DLD1 (cell line): ENCODE measurements at regions not wholly inside any gene's neighbourhood (a gene's known extent, or its start where the extent isn't known, plus 50 kb on each side); places are given as distances from the start of the nearest gene placed in this dataset.

Source experiments
- in situ Hi-C: cut with HindIII; loops from 2 replicates; pipeline ENCODE4 v1.10.0; 2017; ENCODE audit warnings: low sequenced_read_pairs

DNA sequence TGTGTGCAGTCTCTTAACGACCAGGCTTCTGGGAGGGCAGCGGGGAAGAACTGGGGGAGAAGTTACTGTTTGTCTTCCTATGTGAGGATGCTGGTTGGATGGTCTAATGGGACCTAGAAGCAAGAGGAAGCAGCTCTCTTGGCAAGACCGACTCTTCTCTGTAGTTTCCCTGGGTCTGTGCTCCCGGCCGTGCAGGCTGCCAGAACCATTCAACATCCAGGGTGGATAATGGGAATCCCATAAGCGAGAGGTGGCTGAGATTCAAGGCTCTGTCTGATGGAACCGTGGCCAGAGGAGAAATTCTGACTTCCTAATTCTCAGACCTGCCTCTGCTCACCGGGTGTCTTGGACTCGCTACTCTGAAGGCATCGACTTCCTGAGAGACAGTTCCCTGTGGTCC is 561.0 kb upstream of the TBX3 start:
- in situ Hi-C loops = no loop called here

DNA sequence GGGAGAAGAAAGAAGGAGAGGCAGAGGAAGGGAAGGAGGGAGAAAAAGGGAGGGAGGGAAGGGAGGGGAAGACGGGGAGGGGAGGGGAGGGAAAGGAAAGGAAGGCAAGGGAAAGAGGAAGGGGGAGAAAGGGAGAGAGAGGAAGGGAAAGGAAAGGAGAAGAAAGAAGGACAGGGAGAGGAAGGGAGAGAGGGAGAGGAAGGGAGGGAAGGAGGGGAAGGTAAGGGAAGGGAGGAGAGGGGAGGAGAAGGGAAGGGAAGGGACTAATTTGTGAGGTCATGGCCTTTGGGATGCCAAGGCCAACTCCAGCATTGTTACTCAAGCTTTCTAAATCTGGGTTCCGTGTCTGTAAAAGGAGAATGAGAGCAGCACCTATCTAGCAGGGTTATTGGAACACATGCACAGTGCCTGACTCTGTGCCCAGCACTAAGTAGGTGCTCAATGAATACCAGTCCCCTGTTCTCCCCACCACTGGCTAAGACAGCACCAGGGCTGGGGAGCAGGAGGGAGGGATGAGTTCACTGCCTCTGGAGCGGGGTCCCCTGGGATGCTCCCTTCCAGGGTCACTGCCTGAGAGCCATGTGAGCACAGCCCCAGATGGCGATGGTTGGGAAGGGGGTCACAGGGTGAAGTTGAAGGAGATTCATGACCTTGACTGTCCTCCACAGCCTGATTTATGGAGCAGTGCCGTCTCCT is 560.1 kb upstream of the TBX3 start:
- in situ Hi-C loops = no loop called here

DNA sequence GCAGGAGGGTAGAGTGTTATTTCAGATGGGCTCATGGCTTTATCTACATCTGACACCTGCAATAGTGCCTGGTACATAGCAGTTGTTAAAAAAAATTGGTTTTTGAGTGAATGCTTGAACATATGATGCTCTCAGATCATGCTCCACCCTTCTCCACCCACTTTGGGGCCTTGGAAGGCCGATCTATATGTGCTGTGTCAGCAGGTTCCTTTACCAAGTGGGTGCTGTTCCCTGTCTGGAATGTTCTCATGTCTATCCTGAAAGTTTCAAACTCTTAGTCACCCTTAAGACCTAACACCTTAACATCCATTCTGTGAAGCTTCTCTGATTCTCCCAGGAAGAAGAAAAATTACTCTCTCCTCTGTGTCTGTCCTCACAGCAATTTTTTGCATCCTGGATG is 556.3 kb upstream of the TBX3 start:
- in situ Hi-C loops = no loop called here

DNA sequence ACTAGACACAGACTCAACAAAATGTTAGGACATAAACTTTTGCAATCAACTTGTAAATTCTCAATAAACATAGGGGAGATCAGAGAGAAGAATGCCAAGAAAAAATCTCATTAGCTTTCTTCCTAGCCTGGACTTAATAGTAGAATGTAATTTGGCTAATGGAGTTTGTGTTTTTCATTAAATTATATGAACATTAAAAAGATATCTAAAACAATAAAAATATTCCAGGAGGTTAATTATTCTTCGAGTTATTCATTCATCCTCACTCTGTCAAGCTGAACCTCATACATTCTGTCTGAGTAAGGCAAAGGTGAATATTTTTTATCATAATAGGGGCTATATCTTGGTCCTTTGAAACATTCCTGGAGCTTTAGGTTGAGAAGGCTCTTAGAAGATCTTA is 551.9 kb upstream of the TBX3 start:
- in situ Hi-C loops = no loop called here

DNA sequence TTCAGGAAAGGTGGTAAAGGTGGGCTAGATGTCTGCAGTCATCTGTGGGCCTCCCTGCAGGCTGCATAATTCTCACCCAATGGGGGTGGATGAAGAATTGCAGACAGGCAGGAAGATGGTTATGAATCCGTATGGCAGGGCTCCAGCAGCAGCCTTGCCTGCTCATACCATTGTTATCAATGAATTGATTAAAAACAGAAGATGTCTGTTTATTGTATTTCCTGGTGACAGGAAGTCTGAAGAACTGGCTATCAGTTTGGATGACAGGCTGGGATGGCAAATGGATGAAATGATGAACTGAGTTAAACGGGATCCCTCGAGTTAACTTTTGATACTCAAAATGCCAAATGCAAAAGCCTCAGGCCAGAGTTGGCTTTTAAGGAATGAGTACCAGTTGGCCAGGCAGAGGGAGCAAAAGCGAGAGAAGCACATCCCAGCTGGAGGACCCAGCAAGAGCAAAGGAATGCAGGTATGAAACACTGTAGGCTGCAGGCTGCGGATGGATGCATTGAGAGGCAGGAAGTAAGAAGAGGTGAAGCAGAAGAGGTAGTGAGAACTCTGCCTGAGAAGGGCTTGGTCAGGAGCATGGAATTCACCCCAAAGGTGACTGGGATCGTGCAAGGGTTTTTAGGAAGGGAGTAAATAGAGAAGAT is 550.0 kb upstream of the TBX3 start:
- in situ Hi-C loops = no loop called here

DNA sequence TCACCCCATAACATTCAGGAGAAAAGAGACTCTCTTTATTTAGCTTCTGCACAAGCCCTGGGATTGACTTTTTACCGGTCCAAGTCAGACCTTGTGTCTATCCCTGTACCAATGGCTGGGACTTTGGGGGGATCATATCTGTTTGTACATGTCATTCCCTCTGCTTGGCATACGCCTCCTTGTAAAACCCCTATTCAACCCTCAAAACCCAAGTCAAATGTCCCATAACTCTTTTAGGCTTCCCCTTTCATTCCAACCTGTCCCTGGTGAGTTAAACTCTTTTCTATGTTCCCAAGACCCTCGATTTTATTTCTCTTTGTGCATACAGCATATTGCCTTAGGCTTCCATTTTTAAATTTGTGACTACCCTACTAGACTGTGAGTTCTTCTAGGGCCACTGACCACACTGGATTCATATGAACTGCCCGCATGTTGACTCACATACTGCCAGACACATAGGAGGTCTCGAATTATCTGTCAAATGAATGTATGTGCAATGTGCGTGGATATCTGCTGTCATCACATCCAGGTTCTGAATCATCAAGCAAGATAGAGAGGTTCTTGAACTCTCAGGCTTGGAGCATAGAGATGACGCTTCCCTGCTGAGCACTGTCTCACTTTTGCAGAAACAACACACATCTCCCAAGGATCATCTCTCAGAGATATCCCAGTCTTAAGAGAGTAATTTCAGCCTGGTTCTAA is 548.6 kb upstream of the TBX3 start:
- in situ Hi-C loops = no loop called here

DNA sequence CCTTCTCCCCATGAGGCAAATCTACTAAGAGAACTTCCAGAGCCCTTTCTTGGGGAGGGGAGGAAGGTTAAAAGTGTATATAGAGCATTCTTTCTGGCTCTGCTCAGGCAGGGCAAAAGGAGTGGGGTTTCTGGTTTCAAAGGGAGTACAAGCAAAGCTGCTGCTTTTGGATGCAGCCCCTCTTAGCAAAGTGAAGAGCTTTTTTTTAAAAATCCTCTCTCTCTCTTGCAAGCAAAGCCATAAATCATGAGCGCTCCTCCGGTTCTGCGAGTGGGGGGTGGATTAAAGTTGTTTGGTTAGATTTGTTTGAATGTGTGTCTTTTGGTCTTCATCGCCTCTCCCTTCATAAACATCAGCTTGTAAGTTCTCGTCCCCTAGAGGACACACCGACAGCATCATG is 546.6 kb upstream of the TBX3 start:
- in situ Hi-C loops = no loop called here

DNA sequence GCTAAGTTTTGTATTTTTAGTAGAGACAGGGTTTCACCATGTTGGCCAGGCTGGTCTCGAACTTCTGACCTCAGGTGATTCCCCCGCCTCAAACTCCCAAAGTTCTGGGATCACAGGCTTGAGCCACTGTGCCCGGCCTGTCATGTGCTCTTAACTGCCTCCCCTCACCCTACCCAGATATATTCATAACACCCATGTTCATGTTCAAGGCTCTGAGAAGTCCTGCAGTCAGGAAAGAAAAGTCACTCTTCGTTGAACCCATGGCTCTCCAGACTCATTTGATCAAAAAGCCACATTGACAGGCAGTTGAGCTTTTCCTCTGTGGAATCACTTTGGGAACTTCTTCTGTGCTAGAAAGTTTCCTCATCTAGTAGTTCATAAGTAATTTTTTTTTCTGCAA is 545.5 kb upstream of the TBX3 start:
- in situ Hi-C loops = no loop called here

DNA sequence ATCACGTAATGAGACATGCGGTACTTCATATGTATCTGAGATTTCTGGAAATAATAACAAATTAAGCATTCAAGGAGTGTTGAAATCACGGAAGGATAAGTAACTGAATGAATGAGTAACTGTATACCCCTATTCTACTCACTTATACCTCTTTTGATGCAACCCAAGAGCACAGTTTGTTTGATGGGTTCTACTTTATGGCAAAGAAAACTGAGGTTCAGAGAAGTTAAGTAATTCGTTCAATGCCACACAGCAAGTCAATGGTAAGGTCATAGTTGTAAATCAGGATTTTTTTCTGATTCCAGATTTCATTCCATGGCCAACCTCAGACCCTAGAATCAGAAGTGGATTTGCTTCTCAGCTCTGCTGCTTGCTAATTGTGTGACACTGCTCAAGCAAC is 544.5 kb upstream of the TBX3 start:
- in situ Hi-C loops = no loop called here

DNA sequence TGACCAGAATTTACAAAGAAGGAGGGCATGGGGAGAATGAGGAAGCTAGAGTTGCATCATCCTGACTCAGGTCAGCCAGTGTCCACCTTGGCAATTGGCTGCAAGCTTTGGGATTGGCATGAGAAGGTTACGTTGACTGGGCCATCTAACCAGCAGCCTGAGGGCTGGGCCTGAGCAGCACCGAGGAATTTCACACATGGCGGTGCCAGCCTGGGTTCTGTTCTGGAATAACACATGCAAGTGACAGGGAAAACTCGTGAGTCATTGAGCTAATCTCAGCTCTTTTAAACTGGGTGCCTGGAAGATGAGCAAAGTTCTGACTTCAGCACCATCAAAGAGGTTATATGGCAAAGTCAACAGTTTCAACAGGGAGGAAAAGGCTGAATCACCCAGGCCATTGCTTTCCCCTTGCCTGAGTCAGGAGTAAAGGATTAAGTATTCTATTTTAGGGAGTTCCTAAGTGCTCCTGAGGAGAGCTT is 543.2 kb upstream of the TBX3 start:
- in situ Hi-C loops = no loop called here

DNA sequence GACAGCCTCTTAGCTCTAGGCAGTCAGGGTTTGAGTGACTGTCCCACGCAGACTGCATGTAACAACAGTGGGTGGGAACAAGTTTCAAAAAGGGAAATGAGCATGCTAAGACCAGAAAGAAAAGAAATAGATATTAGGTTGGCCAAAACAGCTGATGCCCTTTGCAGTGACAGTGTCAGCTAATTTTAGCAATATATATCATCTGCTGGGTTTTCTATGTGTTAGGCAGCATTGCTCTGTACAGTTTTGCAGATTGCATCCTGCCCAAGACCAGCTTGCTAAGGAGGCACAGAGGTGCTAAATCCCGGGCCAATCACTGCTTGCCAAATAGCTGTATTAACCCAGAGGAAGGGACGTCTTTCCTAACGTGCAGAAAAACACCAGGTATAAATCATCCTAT is 541.9 kb upstream of the TBX3 start:
- in situ Hi-C loops = no loop called here

DNA sequence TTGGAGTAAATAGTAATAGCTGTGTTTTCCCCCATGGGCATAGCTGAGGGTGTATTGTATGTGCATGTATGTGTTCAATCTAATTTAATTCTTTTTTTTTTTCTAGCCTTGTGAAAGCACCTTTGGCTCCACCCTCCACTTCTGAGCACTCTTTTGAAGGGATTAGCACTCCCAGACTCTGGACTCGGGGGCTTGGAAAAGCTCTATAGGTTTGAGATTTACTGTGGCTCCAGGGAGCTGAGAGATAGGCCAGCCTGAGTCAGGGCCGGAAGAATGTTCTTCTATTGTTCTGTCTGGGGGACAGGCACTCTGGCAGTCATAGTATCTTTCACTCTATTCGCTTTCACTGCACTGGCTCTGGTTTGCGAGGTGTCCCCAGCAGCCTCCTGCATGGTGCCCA is 540.0 kb upstream of the TBX3 start:
- in situ Hi-C loops = no loop called here

DNA sequence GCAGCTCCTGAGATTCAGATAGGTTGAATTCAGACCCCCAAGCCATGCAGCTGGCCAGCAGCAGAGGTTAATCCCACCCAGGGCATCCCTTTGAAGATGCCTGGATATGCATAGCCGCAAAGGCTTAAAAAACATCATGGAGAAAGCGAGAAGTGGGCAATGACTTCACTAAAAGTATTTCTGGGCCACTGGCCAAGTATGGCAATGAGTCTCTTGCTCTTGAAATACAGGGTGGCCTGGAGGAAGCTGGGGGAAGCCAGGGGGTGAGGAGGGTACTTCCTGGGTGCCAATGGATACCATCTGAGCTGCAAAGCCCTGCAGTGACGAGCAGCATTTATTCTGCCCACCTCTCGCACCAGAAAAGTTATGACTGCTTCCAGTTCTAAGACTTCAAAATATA is 539.3 kb upstream of the TBX3 start:
- in situ Hi-C loops = no loop called here

DNA sequence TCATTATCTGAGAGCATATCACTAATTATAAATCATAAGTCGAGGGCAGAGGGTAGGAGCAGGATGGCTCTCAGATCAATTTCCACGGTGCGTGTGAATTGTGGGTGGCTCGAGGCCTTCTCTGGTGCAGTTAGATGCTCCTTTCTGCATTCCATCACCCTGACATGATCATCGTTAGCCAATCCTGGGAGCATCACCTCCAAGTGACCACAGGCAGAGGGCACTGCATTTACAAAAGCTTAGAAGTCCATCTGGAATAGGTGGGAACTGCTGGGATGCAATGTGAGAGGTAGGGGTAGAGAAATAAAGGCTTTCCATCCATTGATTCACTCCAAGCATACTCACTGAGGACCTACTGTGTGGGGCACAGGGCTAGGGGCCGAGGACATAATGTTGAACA is 538.2 kb upstream of the TBX3 start:
- in situ Hi-C loops = no loop called here

DNA sequence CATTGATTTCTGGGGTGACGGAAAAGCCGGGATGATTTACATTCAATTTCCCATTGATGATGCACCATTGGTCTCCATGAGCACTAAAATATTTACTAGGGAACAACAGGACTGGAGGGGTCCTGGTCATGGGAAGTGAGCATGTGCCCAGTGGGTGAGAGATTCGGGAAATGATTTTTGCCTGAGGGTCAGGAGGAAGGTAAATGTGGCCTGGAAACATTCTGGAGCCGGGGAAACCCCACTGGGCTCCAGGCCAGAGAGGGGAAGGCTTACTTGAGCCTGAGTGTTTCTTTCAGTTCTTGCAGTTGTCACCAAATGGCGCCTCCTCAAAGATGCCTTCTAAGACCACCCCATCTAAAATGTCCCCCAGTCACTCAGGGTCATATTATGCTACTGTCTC is 532.3 kb upstream of the TBX3 start:
- in situ Hi-C loops = no loop called here

DNA sequence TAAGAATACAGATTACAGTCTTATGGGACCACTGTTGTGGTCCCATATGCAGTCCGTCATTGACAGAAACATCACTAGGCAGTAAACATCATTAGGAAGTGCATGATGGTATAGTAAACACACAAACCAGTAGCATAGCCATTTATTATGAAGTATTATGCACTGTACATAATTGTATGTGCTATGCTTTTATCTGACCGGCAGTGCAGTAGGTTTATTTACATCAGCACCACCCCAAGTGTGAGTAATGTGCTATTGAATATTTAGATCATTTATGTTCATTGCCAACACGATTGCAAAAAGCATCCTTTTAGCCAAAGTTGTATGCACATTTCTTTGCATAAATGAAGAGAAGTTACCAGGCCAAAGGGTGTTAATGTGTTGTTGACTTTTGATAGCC is 531.6 kb upstream of the TBX3 start:
- in situ Hi-C loops = no loop called here

DNA sequence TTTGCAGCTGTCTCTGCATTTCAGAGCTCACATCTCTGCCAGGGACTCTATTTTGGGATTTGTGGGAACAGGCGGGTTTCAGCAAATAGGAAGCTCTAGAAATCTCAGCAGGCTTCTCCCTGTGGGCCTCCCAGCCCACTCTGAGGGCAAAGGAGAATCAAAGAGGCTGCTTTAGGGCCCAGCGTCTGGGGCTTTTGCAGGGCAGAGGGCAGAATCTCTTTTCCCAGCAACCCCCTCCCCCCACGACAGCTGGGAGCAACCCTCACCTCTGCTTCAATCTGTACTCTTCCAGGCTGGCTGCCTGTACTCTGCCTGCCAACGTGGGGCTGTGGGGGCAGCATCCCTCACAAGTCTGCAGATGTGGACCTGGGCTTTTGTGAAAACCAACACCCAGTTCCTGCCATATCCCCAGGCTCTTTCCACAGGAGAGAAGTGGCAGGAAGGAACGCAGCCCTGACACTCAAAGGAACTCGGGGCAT is 529.6 kb upstream of the TBX3 start:
- in situ Hi-C loops = no loop called here

DNA sequence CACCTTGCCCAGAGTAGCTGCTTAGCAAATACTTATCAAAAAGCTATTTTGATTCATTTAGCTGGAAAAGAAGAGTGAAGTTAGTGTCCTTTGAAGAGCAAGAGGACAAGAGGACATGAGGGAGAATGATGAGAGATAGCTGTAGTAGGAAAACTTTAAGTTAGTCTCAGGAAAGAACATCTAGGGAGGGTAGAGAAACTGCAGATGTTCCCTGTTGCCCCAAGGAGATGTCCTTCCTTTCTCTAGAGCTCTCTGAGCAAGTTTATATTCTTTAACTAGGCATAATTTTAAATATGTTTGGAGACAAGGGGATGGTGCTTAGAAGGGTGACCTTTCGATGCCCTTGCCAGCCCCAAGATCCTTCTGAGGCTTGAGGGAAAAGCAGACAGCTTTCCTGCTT is 529.1 kb upstream of the TBX3 start:
- in situ Hi-C loops = no loop called here

DNA sequence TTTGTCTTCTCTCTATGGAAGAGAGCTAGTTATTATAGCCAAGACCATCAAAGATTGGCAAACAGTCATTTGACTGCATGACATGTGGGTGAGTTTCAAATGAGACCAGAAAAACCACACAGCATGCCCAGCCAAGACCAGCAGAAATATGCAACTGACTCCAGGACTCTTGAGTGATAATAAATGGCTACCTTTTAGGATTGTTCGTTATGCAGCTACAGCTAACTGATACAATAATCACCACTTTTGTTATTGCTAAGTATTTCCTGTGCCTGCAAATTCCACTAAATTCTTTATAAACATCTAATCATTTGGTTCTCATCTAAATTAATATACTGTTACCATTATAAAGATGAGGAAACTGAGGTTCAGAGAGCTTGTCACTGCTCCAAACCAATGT is 528.4 kb upstream of the TBX3 start:
- in situ Hi-C loops = no loop called here

DNA sequence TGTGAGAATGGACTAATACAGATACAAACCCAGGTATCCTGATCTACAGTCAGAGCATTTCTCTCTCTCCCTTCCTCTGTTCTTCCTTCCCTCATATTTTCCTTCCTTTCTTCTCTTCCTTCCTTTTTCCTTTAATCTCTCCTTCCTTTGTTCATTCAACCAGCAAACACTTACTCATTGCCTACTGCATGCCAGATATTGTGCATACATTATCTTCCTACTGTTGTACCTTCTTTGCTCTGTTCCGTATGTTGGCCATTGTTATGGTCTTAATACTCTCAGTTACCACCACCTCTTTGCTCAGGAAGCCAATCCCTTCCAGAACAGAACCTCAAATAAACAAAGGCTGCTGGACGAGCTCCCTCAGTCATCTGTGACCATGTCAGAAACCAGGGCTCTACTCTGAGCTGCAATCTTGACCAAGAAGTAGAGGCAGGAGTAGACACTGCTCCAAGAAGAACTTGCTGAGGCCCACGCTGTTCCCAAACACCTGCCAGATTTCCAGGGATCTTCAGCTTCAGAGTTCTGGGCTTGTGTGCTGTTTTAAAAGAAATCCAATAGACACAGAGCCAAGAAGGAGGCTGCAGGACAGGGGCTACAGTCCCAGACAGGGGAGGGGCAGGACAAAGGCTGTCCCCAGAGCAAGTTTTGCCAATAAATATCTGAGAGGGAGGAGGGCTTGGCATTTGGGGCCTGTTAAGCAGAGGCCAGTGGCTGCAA is 526.7 kb upstream of the TBX3 start:
- in situ Hi-C loops = no loop called here

DNA sequence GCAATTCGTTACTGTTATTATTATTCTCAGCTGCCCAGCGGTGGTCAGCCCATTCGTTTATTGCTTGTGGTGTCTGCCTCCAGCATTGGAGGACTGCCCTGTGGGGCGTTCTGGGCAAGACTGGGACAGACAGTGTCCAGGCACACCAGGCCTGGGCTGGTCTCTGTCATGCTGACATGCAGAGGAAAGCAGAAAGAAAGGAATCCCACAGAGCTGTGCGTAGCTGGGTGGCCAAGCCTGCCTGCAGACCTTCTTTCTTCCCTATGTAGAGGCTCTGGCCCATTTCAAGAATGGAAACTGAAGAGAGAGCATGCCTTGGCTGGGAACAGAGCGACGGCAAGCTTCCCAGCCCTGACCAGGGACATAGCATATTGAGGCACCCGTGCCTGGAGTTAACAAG is 525.3 kb upstream of the TBX3 start:
- in situ Hi-C loops = no loop called here
